ENCODE measurements at regions not wholly inside any gene's neighbourhood (a gene's known extent, or its start where the extent isn't known, plus 50 kb on each side); places are given as distances from the start of the nearest gene placed in this dataset.

- no peak for ATAC-seq
- BruUV-seq (replicated peaks) = no TSS peak
- CTCF ChIA-PET = no interaction called here
Measured at GRCh38 chr13:63605403-63605802, 2189.8 kb upstream of the PCDH20 start.

GRCh38 chr13:63595811-63596210 is 2180.2 kb upstream of the PCDH20 start:
- no TSS peak for BruUV-seq (replicated peaks)
- Histone ChIP-seq H3K79me2 (ENCODE audit: insufficient read depth, low read length) (no peaks in the 10 kb centered on the region), H3K4me1 (ENCODE audit: control insufficient read depth in 1 of 2, insufficient read depth in 2 of 2, low read length in 2 of 2) (no peaks in the 10 kb centered on the region), H3K27me3 (ENCODE audit: insufficient read depth, low read length) (no peaks in the 10 kb centered on the region), H3K4me3 (replicated peaks in 1 of 2; ENCODE audit: low read depth in 1 of 2, low read length in 2 of 2) (no peak overlapping the region), H4K20me1 (ENCODE audit: insufficient read depth) (no peaks in the 10 kb centered on the region), H2AFZ (ENCODE audit: low read depth, low read length, poor library complexity, severe bottlenecking) (no peak overlapping the region), H3K9me2 (ENCODE audit: insufficient read depth) (no peaks in the 10 kb centered on the region), H3K36me3 (ENCODE audit: control insufficient read depth in 1 of 2, insufficient read depth in 2 of 2, low read length in 2 of 2) (no peaks in the 10 kb centered on the region), H3K9me3 (ENCODE audit: control insufficient read depth in 1 of 2, insufficient read depth in 1 of 2, low read depth in 1 of 2, low read length in 2 of 2) (no peaks in the 10 kb centered on the region), H3K4me2 (ENCODE audit: low read length) (no peak overlapping the region), H3K9ac (ENCODE audit: low read length) (no peak overlapping the region), H3K27ac (ENCODE audit: low read depth, low read length) (no peak overlapping the region)
- ChIA-PET RAD21 (ENCODE audit: low non-redundant PET in 1 of 2, low total read pairs in 2 of 2, uncharacterized antibody in 2 of 2, unreplicated experiment in 2 of 2) (no interaction called here), CTCF (no interaction called here), POLR2A (no interaction called here)
- no peak for ATAC-seq
- no peak for DNase-seq (ENCODE audit: low read depth, low spot score)
- intact Hi-C loops (cut with micrococcal nuclease) = no loop called here
- TF ChIP-seq FOSL1 (IDR thresholded peaks at IDR 0.05; ENCODE audit: low read depth) (no peak), RAD21 (IDR thresholded peaks at IDR 0.05; ENCODE audit: low read depth) (no peak), ZNF274 (IDR thresholded peaks at IDR 0.05; ENCODE audit: low read depth, low read length) (no peak), SP1 (IDR thresholded peaks at IDR 0.05; ENCODE audit: low read depth) (no peak), YY1 (IDR thresholded peaks at IDR 0.05; ENCODE audit: extremely low read depth, insufficient replicate concordance, low read depth, low read length) (no peak), ELF1 (IDR thresholded peaks at IDR 0.05; ENCODE audit: borderline replicate concordance, low read depth) (no peak)

More at GRCh38 chr13:63605403-63605802, 2189.8 kb upstream of the PCDH20 start:
- H3K4me3 ChIP-seq (replicated peaks in 1 of 2; ENCODE audit: low read depth in 1 of 2, low read length in 2 of 2) = no peak overlapping the region
- H3K9me2 ChIP-seq (ENCODE audit: insufficient read depth) = no peaks in the 10 kb centered on the region
- no peak overlapping the region for H3K4me2 ChIP-seq (ENCODE audit: low read length)
- H3K27ac ChIP-seq (ENCODE audit: low read depth, low read length) = no peak overlapping the region
- DNase-seq (ENCODE audit: low read depth, low spot score) = no peak
- POLR2A ChIA-PET = no interaction called here
- intact Hi-C loops (cut with micrococcal nuclease) = no loop called here
- no peak overlapping the region for H3K9ac ChIP-seq (ENCODE audit: low read length)
- RAD21 ChIA-PET (ENCODE audit: low non-redundant PET in 1 of 2, low total read pairs in 2 of 2, uncharacterized antibody in 2 of 2, unreplicated experiment in 2 of 2) = no interaction called here
- H3K36me3 ChIP-seq (ENCODE audit: control insufficient read depth in 1 of 2, insufficient read depth in 2 of 2, low read length in 2 of 2) = no peaks in the 10 kb centered on the region
- no peaks in the 10 kb centered on the region for H3K4me1 ChIP-seq (ENCODE audit: control insufficient read depth in 1 of 2, insufficient read depth in 2 of 2, low read length in 2 of 2)
- no peaks in the 10 kb centered on the region for H3K27me3 ChIP-seq (ENCODE audit: insufficient read depth, low read length)
- H2AFZ ChIP-seq (ENCODE audit: low read depth, low read length, poor library complexity, severe bottlenecking) = no peak overlapping the region
- TF ChIP-seq EGR1 (IDR thresholded peaks at IDR 0.05; ENCODE audit: low read depth) (no peak), ZNF274 (IDR thresholded peaks at IDR 0.05; ENCODE audit: low read depth, low read length) (no peak)
- H3K9me3 ChIP-seq (ENCODE audit: control insufficient read depth in 1 of 2, insufficient read depth in 1 of 2, low read depth in 1 of 2, low read length in 2 of 2) = no peaks in the 10 kb centered on the region
- no peaks in the 10 kb centered on the region for H3K79me2 ChIP-seq (ENCODE audit: insufficient read depth, low read length)
- no peaks in the 10 kb centered on the region for H4K20me1 ChIP-seq (ENCODE audit: insufficient read depth)

Data from HCT116 (cell line).